ENCODE measurements at regions not wholly inside any gene's neighbourhood (a gene's known extent, or its start where the extent isn't known, plus 50 kb on each side); places are given as distances from the start of the nearest gene placed in this dataset.
"Not testable (repeated sequence)": the region's sequence is repeated elsewhere in the genome, so short reads cannot be mapped to it uniquely, and the experiment has no call there.

- no peaks in the 10 kb centered on the region for H3K9me3 ChIP-seq
- no peaks in the 10 kb centered on the region for H3K36me3 ChIP-seq
- no peak for DNase-seq
- no peaks in the 10 kb centered on the region for H3K4me1 ChIP-seq
- H3K27ac ChIP-seq, result no peak overlapping the region
- no peak for TF ChIP-seq POLR2A (IDR thresholded peaks at IDR 0.05)
- TF ChIP-seq CTCF (IDR thresholded peaks at IDR 0.05), result no peak
- H3K27me3 ChIP-seq, result no peaks in the 10 kb centered on the region
- no peak overlapping the region for H3K4me3 ChIP-seq
Measured at GRCh38 chr3:81839504-81840094, 78.2 kb upstream of the GBE1 start.

- TF ChIP-seq CTCF (IDR thresholded peaks at IDR 0.05) (no peak), POLR2A (IDR thresholded peaks at IDR 0.05) (no peak)
- no peak for DNase-seq
- Histone ChIP-seq H3K4me3 (no peak overlapping the region), H3K4me1 (no peaks in the 10 kb centered on the region), H3K36me3 (no peaks in the 10 kb centered on the region), H3K9me3 (no peaks in the 10 kb centered on the region), H3K27me3 (no peaks in the 10 kb centered on the region), H3K27ac (no peak overlapping the region)
Measured at GRCh38 chr3:81838457-81838856, 77.0 kb upstream of the GBE1 start.

GRCh38 chr3:81837071-81837593, 75.7 kb upstream of the GBE1 start:
- Histone ChIP-seq H3K27ac (no peak overlapping the region), H3K27me3 (no peaks in the 10 kb centered on the region), H3K4me3 (no peak overlapping the region), H3K4me1 (no peaks in the 10 kb centered on the region), H3K9me3 (no peaks in the 10 kb centered on the region), H3K36me3 (no peaks in the 10 kb centered on the region)
- TF ChIP-seq POLR2A (IDR thresholded peaks at IDR 0.05) (no peak), CTCF (IDR thresholded peaks at IDR 0.05) (no peak)
- no peak for DNase-seq

GRCh38 chr3:81829937-81830336, 68.5 kb upstream of the GBE1 start:
- DNase-seq, result no peak
- H3K4me3 ChIP-seq, result no peak overlapping the region
- H3K9me3 ChIP-seq, result no peaks in the 10 kb centered on the region
- no peak overlapping the region for H3K27ac ChIP-seq
- H3K4me1 ChIP-seq, result no peaks in the 10 kb centered on the region
- no peak for TF ChIP-seq POLR2A (IDR thresholded peaks at IDR 0.05)
- TF ChIP-seq CTCF (IDR thresholded peaks at IDR 0.05), result no peak
- H3K27me3 ChIP-seq, result no peaks in the 10 kb centered on the region
- no peaks in the 10 kb centered on the region for H3K36me3 ChIP-seq

GRCh38 chr3:81829272-81829671, 67.8 kb upstream of the GBE1 start:
- not testable (repeated sequence) for H3K27ac ChIP-seq, DNase-seq, H3K27me3 ChIP-seq

GRCh38 chr3:81823882-81824395, 62.5 kb upstream of the GBE1 start:
- H3K27ac ChIP-seq, result no peak overlapping the region
- H3K9me3 ChIP-seq, result no peaks in the 10 kb centered on the region
- no peaks in the 10 kb centered on the region for H3K27me3 ChIP-seq
- no peak for TF ChIP-seq POLR2A (IDR thresholded peaks at IDR 0.05)
- TF ChIP-seq CTCF (IDR thresholded peaks at IDR 0.05), result no peak
- no peak for DNase-seq
- no peak overlapping the region for H3K4me3 ChIP-seq
- H3K36me3 ChIP-seq, result no peaks in the 10 kb centered on the region
- H3K4me1 ChIP-seq, result no peaks in the 10 kb centered on the region

More at GRCh38 chr3:81829272-81829671, 67.8 kb upstream of the GBE1 start:
- H3K4me1 ChIP-seq, H3K36me3 ChIP-seq, H3K4me3 ChIP-seq, H3K9me3 ChIP-seq: not testable (repeated sequence)

All from Peyer's patch (tissue), 4 donors.